SK-N-SH (cell line): ENCODE measurements at regions not wholly inside any gene's neighbourhood (a gene's known extent, or its start where the extent isn't known, plus 50 kb on each side); places are given as distances from the start of the nearest gene placed in this dataset.

Experiments
- CTCF ChIA-PET: fragments of 300-600, 350-600 bp; formaldehyde crosslinking; extraction: SDS; loops from one replicate; lab custom pipeline; 2021; lab: Yijun Ruan, JAX
- POLR2A ChIA-PET: fragments of 350-600 bp; sonication (Branson Sonifier 250); formaldehyde crosslinking; extraction: SDS; loops from one replicate; lab custom pipeline; 2020; ENCODE audit warnings: antibody characterized with exemption, inconsistent platforms; lab: Yijun Ruan, JAX
- DNase-seq: peaks from one replicate; pipeline ENCODE4 v3.0.0; 2012
- H2AFZ ChIP-seq: fragments of 200-600 bp; sonication (generic); 2 replicates; pipeline ENCODE4 v1.8.1; 2016; ENCODE audit warnings: antibody characterized with exemption, mild to moderate bottlenecking, low read depth
- H3F3A ChIP-seq: fragments of 200-600 bp; sonication (generic); replicated peaks from 2 replicates; pipeline ENCODE3; 2016; ENCODE audit warnings: antibody characterized with exemption, mild to moderate bottlenecking; ENCODE audit not compliant: insufficient read depth
- H3K27ac ChIP-seq, 2 experiments: fragments of 200-500 bp in 1 of 2; fragments of 200-600 bp in 1 of 2; sonication (Bioruptor generic) in 1 of 2; sonication (generic), shearing (Covaris generic) in 1 of 2; 2 replicates each; pipeline versions ENCODE4 v1.5.1 to v1.6.1; 2014 to 2016; ENCODE audit warnings: low read depth in 2 of 2, inconsistent platforms in 1 of 2, low read length in 1 of 2, mild to moderate bottlenecking in 1 of 2, mixed read lengths in 1 of 2
- H3K27me3 ChIP-seq: fragments of 200-600 bp; sonication (generic), shearing (Covaris generic); 2 replicates; pipeline ENCODE4 v1.6.1; 2016; ENCODE audit warnings: mixed run types; ENCODE audit not compliant: insufficient read depth
- H3K36me3 ChIP-seq, 2 experiments: fragments of 200-500 bp in 1 of 2; fragments of 200-600 bp in 1 of 2; sonication (Bioruptor generic) in 1 of 2; sonication (generic) in 1 of 2; replicated peaks in 1 of 2; 2 replicates each; pipeline versions ENCODE3 to v1.5.1; 2014 to 2016; ENCODE audit warnings: low read length in 1 of 2, mild to moderate bottlenecking in 1 of 2; ENCODE audit not compliant: insufficient read depth in 2 of 2, control insufficient read depth in 1 of 2
- H3K4me1 ChIP-seq, 2 experiments: fragments of 200-500 bp in 1 of 2; fragments of 200-600 bp in 1 of 2; sonication (Bioruptor generic) in 1 of 2; sonication (generic), shearing (Covaris generic) in 1 of 2; 2 replicates each; pipeline versions ENCODE4 v1.5.1 to v1.6.1; 2014 to 2016; ENCODE audit warnings: low read depth in 1 of 2, low read length in 1 of 2, mixed run types in 1 of 2; ENCODE audit not compliant: insufficient read depth in 2 of 2, control insufficient read depth in 1 of 2
- H3K4me2 ChIP-seq: fragments of 200-600 bp; sonication (generic), shearing (Covaris generic); 2 replicates; pipeline ENCODE4 v1.6.1; 2017; ENCODE audit warnings: mixed run types
- H3K4me3 ChIP-seq, 2 experiments: fragments of 200-500 bp in 1 of 2; fragments of 200-600 bp in 1 of 2; sonication (Bioruptor generic) in 1 of 2; sonication (generic), shearing (Covaris generic) in 1 of 2; 2 replicates each; pipeline versions ENCODE4 v1.5.1 to v1.8.1; 2014 to 2016; ENCODE audit warnings: low read depth in 2 of 2, inconsistent platforms in 1 of 2, low read length in 1 of 2, mild to moderate bottlenecking in 1 of 2, mixed read lengths in 1 of 2, moderate library complexity in 1 of 2
- H3K79me2 ChIP-seq: fragments of 200-600 bp; sonication (generic); 2 replicates; pipeline ENCODE4 v1.8.1; 2017; ENCODE audit warnings: mild to moderate bottlenecking; ENCODE audit not compliant: insufficient read depth
- H3K9ac ChIP-seq: fragments of 200-600 bp; sonication (generic); 2 replicates; pipeline ENCODE4 v1.6.1; 2017; ENCODE audit warnings: mixed run types
- H3K9me2 ChIP-seq: fragments of 200-600 bp; sonication (generic); 2 replicates; pipeline ENCODE4 v1.6.1; 2017; ENCODE audit warnings: mixed run types
- H3K9me3 ChIP-seq: fragments of 200-600 bp; sonication (generic); 2 replicates; pipeline ENCODE4 v1.6.1; 2017; ENCODE audit warnings: mixed run types, mild to moderate bottlenecking, moderate library complexity
- H4K20me1 ChIP-seq: fragments of 200-600 bp; sonication (generic); 2 replicates; pipeline ENCODE4 v1.6.1; 2017; ENCODE audit warnings: mild to moderate bottlenecking, mixed run types; ENCODE audit not compliant: insufficient read depth
- ELF1 ChIP-seq: IDR thresholded peaks from 2 replicates; pipeline ENCODE4 v1.4.0; 2012
- EP300 ChIP-seq, 2 experiments: IDR thresholded peaks; 2 replicates each; pipeline versions ENCODE4 v1.4.0 to v1.6.1; 2012; ENCODE audit warnings: borderline replicate concordance in 1 of 2, low read depth in 1 of 2, low read length in 1 of 2
- FOSL2 ChIP-seq: IDR thresholded peaks from 2 replicates; pipeline ENCODE4 v1.4.0; 2012; ENCODE audit warnings: low read depth, mild to moderate bottlenecking, moderate library complexity, borderline replicate concordance
- FOXM1 ChIP-seq: IDR thresholded peaks from 2 replicates; pipeline ENCODE4 v1.4.0; 2012; ENCODE audit warnings: low read depth, mild to moderate bottlenecking
- GATA2 ChIP-seq: sonication (generic); formaldehyde crosslinking; IDR thresholded peaks from 2 replicates; pipeline ENCODE4 v1.5.0; 2020; ENCODE audit warnings: mild to moderate bottlenecking, missing genetic modification reagents
- IRF3 ChIP-seq: fragments of 150-350 bp; IDR thresholded peaks from 2 replicates; pipeline ENCODE4 v1.6.1; 2016; ENCODE audit warnings: mild to moderate bottlenecking, low read depth, low read length
- MAX ChIP-seq: IDR thresholded peaks from 2 replicates; pipeline ENCODE4 v1.4.0; 2012; ENCODE audit warnings: low read depth
- NFIC ChIP-seq: IDR thresholded peaks from 2 replicates; pipeline ENCODE4 v1.4.0; 2012; ENCODE audit warnings: borderline replicate concordance
- RCOR1 ChIP-seq: fragments of 150-350 bp; IDR thresholded peaks from 2 replicates; pipeline ENCODE4 v1.6.1; 2017; ENCODE audit warnings: antibody characterized with exemption, low read length
- REST ChIP-seq: IDR thresholded peaks from 2 replicates; pipeline ENCODE4 v1.6.1; 2012; ENCODE audit warnings: mild to moderate bottlenecking, low read depth, low read length, moderate library complexity
- RXRA ChIP-seq: IDR thresholded peaks from 2 replicates; pipeline ENCODE4 v1.4.0; 2012; ENCODE audit warnings: low read depth, mild to moderate bottlenecking, borderline replicate concordance
- TCF12 ChIP-seq: IDR thresholded peaks from 2 replicates; pipeline ENCODE4 v1.4.0; 2012
- ZBTB33 ChIP-seq: IDR thresholded peaks from 2 replicates; pipeline ENCODE4 v1.4.0; 2012; ENCODE audit warnings: low read depth, borderline replicate concordance
- WGBS: methylation state at CpG from one replicate; pipeline ENCODE4 v1.1.6; 2017; ENCODE audit warnings: low lambda C conversion rate; 5-methylcytosine and 5-hydroxymethylcytosine counted together

- Histone ChIP-seq H4K20me1 (no peaks in the 10 kb centered on the region), H3K27ac (no peak overlapping the region), H3K4me1 (no peaks in the 10 kb centered on the region; a peak in 1 of 4 replicates), H2AFZ (no peak overlapping the region), H3K27me3 (no peaks in the 10 kb centered on the region), H3K9me2 (no peaks in the 10 kb centered on the region), H3K4me3 (no peak overlapping the region), H3K79me2 (no peaks in the 10 kb centered on the region), H3F3A (no peaks in the 10 kb centered on the region), H3K9me3 (no peaks in the 10 kb centered on the region), H3K36me3 (no peaks in the 10 kb centered on the region), H3K9ac (no peak overlapping the region), H3K4me2 (no peak overlapping the region)
- ChIA-PET POLR2A (no interaction called here), CTCF (interaction anchor here (1.2 to 1.3 kb wide), 3 partner anchors 16 to 1904 kb away, joined by 3 to 5 read pairs (median 5); no protein-coding TSS in a partner anchor)
- 36% methylated on average over 2 of the region's 2 CpGs for WGBS
- TF ChIP-seq RCOR1 (peak; percentile 61; the same call in 1 of the 2 replicates), EP300 (IDR thresholded peaks at IDR 0.05; ENCODE audit: borderline replicate concordance in 1 of 2, low read depth in 1 of 2, low read length in 1 of 2) (peak in 1 of 2 experiments; percentile 31; a peak in 1 of 4 replicates), ZBTB33 (no peak)
- DNase-seq, result peak; percentile 33
These were observed 291.1 kb downstream of the USP25 start for GRCh38 chr21:16020878-16021277.

- Histone ChIP-seq H3K27ac (no peak overlapping the region), H3K36me3 (no peaks in the 10 kb centered on the region), H3K4me1 (no peaks in the 10 kb centered on the region; a peak in 1 of 4 replicates), H3K9me3 (no peaks in the 10 kb centered on the region), H3F3A (no peaks in the 10 kb centered on the region), H2AFZ (no peak overlapping the region), H3K4me2 (no peak overlapping the region), H3K9ac (no peak overlapping the region), H3K27me3 (no peaks in the 10 kb centered on the region), H4K20me1 (no peaks in the 10 kb centered on the region), H3K9me2 (no peaks in the 10 kb centered on the region), H3K79me2 (no peaks in the 10 kb centered on the region), H3K4me3 (no peak overlapping the region)
- ChIA-PET CTCF (interaction anchor here (0.7 to 1.3 kb wide), 4 partner anchors 15 to 1903 kb away, joined by 3 to 5 read pairs (median 4); no protein-coding TSS in a partner anchor), POLR2A (no interaction called here)
- WGBS, result 46% methylated on average over 4 of the region's 4 CpGs
- DNase-seq, result no peak
- no peak for TF ChIP-seq GATA2 (CRISPR knock-in tag)
- TF ChIP-seq TCF12, result no peak
- no peak for TF ChIP-seq FOXM1
- no peak for TF ChIP-seq ELF1
- no peak for TF ChIP-seq REST
- no peak for TF ChIP-seq FOSL2
- TF ChIP-seq NFIC, result no peak
- TF ChIP-seq RXRA, result no peak
- TF ChIP-seq IRF3, result no peak
- no peak for TF ChIP-seq MAX
These were observed 292.3 kb downstream of the USP25 start for GRCh38 chr21:16022116-16022515.
